ENCODE measurements at regions not wholly inside any gene's neighbourhood (a gene's known extent, or its start where the extent isn't known, plus 50 kb on each side); places are given as distances from the start of the nearest gene placed in this dataset.

GRCh38 chr10:8331387-8331786 is 276.9 kb downstream of the GATA3 start:
- no peak for TF ChIP-seq CTCF (IDR thresholded peaks at IDR 0.05; ENCODE audit: poor library complexity, severe bottlenecking)
- H3K4me3 ChIP-seq (ENCODE audit: severe bottlenecking), result no peak overlapping the region
- H3K4me1 ChIP-seq (ENCODE audit: insufficient read depth, poor library complexity, severe bottlenecking), result no peaks in the 10 kb centered on the region
- no peaks in the 10 kb centered on the region for H3K36me3 ChIP-seq (ENCODE audit: low read depth)
- ATAC-seq (ENCODE audit: low read depth) (no peak), DNase-seq (ENCODE audit: low spot score) (no peak)
- H3K27me3 ChIP-seq (ENCODE audit: insufficient read depth, poor library complexity, severe bottlenecking), result no peaks in the 10 kb centered on the region
- no peaks in the 10 kb centered on the region for H3K9me3 ChIP-seq (ENCODE audit: severe bottlenecking)
- no peak overlapping the region for H3K27ac ChIP-seq (ENCODE audit: poor library complexity, severe bottlenecking)

GRCh38 chr10:8331896-8332729 is 277.6 kb downstream of the GATA3 start:
- DNase-seq (ENCODE audit: low spot score) (peak; percentile 48), ATAC-seq (ENCODE audit: low read depth) (peak; percentile 94)
- Histone ChIP-seq H3K9me3 (ENCODE audit: severe bottlenecking) (no peaks in the 10 kb centered on the region), H3K4me3 (ENCODE audit: severe bottlenecking) (peak overlapping the region; percentile 22), H3K27ac (ENCODE audit: poor library complexity, severe bottlenecking) (no peak overlapping the region), H3K4me1 (ENCODE audit: insufficient read depth, poor library complexity, severe bottlenecking) (no peaks in the 10 kb centered on the region), H3K27me3 (ENCODE audit: insufficient read depth, poor library complexity, severe bottlenecking) (no peaks in the 10 kb centered on the region), H3K36me3 (ENCODE audit: low read depth) (no peaks in the 10 kb centered on the region)
- TF ChIP-seq CTCF (IDR thresholded peaks at IDR 0.05; ENCODE audit: poor library complexity, severe bottlenecking), result no peak

- no peak for TF ChIP-seq CTCF (IDR thresholded peaks at IDR 0.05; ENCODE audit: poor library complexity, severe bottlenecking)
- no peak for DNase-seq (ENCODE audit: low spot score)
- H3K9me3 ChIP-seq (ENCODE audit: severe bottlenecking), result no peaks in the 10 kb centered on the region
- H3K4me1 ChIP-seq (ENCODE audit: insufficient read depth, poor library complexity, severe bottlenecking), result no peaks in the 10 kb centered on the region
- no peaks in the 10 kb centered on the region for H3K36me3 ChIP-seq (ENCODE audit: low read depth)
- no peak overlapping the region for H3K27ac ChIP-seq (ENCODE audit: poor library complexity, severe bottlenecking)
- H3K27me3 ChIP-seq (ENCODE audit: insufficient read depth, poor library complexity, severe bottlenecking), result no peaks in the 10 kb centered on the region
- no peak for ATAC-seq (ENCODE audit: low read depth)
- peak overlapping the region; percentile 22 for H3K4me3 ChIP-seq (ENCODE audit: severe bottlenecking)
These were observed 278.2 kb downstream of the GATA3 start for GRCh38 chr10:8332730-8333111.

- no peak for TF ChIP-seq CTCF (IDR thresholded peaks at IDR 0.05; ENCODE audit: poor library complexity, severe bottlenecking)
- H3K4me3 ChIP-seq (ENCODE audit: severe bottlenecking), result no peak overlapping the region
- no peak for ATAC-seq (ENCODE audit: low read depth)
These were observed 280.1 kb downstream of the GATA3 start for GRCh38 chr10:8334631-8335030.

More at GRCh38 chr10:8334631-8335030, 280.1 kb downstream of the GATA3 start:
- Histone ChIP-seq H3K9me3 (ENCODE audit: severe bottlenecking) (no peaks in the 10 kb centered on the region), H3K4me1 (ENCODE audit: insufficient read depth, poor library complexity, severe bottlenecking) (no peaks in the 10 kb centered on the region), H3K27ac (ENCODE audit: poor library complexity, severe bottlenecking) (no peak overlapping the region), H3K36me3 (ENCODE audit: low read depth) (no peaks in the 10 kb centered on the region), H3K27me3 (ENCODE audit: insufficient read depth, poor library complexity, severe bottlenecking) (no peaks in the 10 kb centered on the region)
- DNase-seq (ENCODE audit: low spot score), result no peak

All from RWPE2 (cell line).